ENCODE measurements at regions not wholly inside any gene's neighbourhood (a gene's known extent, or its start where the extent isn't known, plus 50 kb on each side); places are given as distances from the start of the nearest gene placed in this dataset.

- no peak; the same call in 2 of the 3 replicates for ATAC-seq
- TF ChIP-seq POU6F1 (CRISPR knock-in tag; IDR thresholded peaks at IDR 0.05; ENCODE audit: borderline replicate concordance, low read depth) (no peak), ZNF565 (CRISPR knock-in tag; conservative IDR thresholded peaks at IDR 0.05; ENCODE audit: low read depth) (no peak), ARNTL (CRISPR knock-in tag; IDR thresholded peaks at IDR 0.05; ENCODE audit: borderline replicate concordance, low read depth) (no peak), SNAI2 (CRISPR knock-in tag; IDR thresholded peaks at IDR 0.05) (no peak), TSHZ2 (CRISPR knock-in tag; IDR thresholded peaks at IDR 0.05) (no peak)
These were observed 143.5 kb upstream of the IPO9 start for GRCh38 chr1:201685485-201685884.

- no peak for TF ChIP-seq ZNF8 (CRISPR knock-in tag; IDR thresholded peaks at IDR 0.05)
- TF ChIP-seq TCF4 (CRISPR knock-in tag; IDR thresholded peaks at IDR 0.05; ENCODE audit: borderline replicate concordance), result no peak
- no peak for TF ChIP-seq SNAI2 (CRISPR knock-in tag; IDR thresholded peaks at IDR 0.05)
- no peak for TF ChIP-seq BACH2 (CRISPR knock-in tag; IDR thresholded peaks at IDR 0.05; ENCODE audit: borderline replicate concordance)
- no peak for TF ChIP-seq ZNF565 (CRISPR knock-in tag; conservative IDR thresholded peaks at IDR 0.05; ENCODE audit: low read depth)
- no peak for TF ChIP-seq TSHZ2 (CRISPR knock-in tag; IDR thresholded peaks at IDR 0.05)
- TF ChIP-seq RARB (CRISPR knock-in tag; IDR thresholded peaks at IDR 0.05), result no peak
- TF ChIP-seq OSR1 (CRISPR knock-in tag; IDR thresholded peaks at IDR 0.05), result no peak
- no peak for TF ChIP-seq CSRNP3 (CRISPR knock-in tag; IDR thresholded peaks at IDR 0.05)
- no peak for TF ChIP-seq ZNF70 (CRISPR knock-in tag; IDR thresholded peaks at IDR 0.05)
- no peak for TF ChIP-seq GLIS3 (CRISPR knock-in tag; IDR thresholded peaks at IDR 0.05)
- no peak for TF ChIP-seq ARNTL (CRISPR knock-in tag; IDR thresholded peaks at IDR 0.05; ENCODE audit: borderline replicate concordance, low read depth)
These were observed 142.1 kb upstream of the IPO9 start for GRCh38 chr1:201686714-201687455.

GRCh38 chr1:201688514-201688913 lies 140.4 kb upstream of the IPO9 start:
- TF ChIP-seq CSDC2 (CRISPR knock-in tag; IDR thresholded peaks at IDR 0.05), result no peak
- TF ChIP-seq TOX (CRISPR knock-in tag; IDR thresholded peaks at IDR 0.05; ENCODE audit: borderline replicate concordance), result no peak
- no peak for TF ChIP-seq OSR1 (CRISPR knock-in tag; IDR thresholded peaks at IDR 0.05)
- no peak for TF ChIP-seq PPARA (CRISPR knock-in tag; IDR thresholded peaks at IDR 0.05; ENCODE audit: borderline replicate concordance)
- no peak for TF ChIP-seq CREB5 (CRISPR knock-in tag; IDR thresholded peaks at IDR 0.05; ENCODE audit: low read depth)
- TF ChIP-seq GLIS3 (CRISPR knock-in tag; IDR thresholded peaks at IDR 0.05), result no peak
- no peak for TF ChIP-seq TCF4 (CRISPR knock-in tag; IDR thresholded peaks at IDR 0.05; ENCODE audit: borderline replicate concordance)
- TF ChIP-seq RARB (CRISPR knock-in tag; IDR thresholded peaks at IDR 0.05), result no peak
- no peak for TF ChIP-seq ZNF565 (CRISPR knock-in tag; conservative IDR thresholded peaks at IDR 0.05; ENCODE audit: low read depth)
- TF ChIP-seq ESRRG (CRISPR knock-in tag; IDR thresholded peaks at IDR 0.05), result no peak
- no peak for TF ChIP-seq SNAI2 (CRISPR knock-in tag; IDR thresholded peaks at IDR 0.05)
- no peak for TF ChIP-seq ISL1 (CRISPR knock-in tag; IDR thresholded peaks at IDR 0.05)
- ATAC-seq, result no peak

More at GRCh38 chr1:201686714-201687455, 142.1 kb upstream of the IPO9 start:
- ATAC-seq, result no peak
